ES-I3 (cell line): ENCODE measurements at regions not wholly inside any gene's neighbourhood (a gene's known extent, or its start where the extent isn't known, plus 50 kb on each side); places are given as distances from the start of the nearest gene placed in this dataset.

Experiments used
- H3K36me3 ChIP-seq: 2 replicates; pipeline ENCODE4 v1.6.1; 2013; ENCODE audit warnings: mild to moderate bottlenecking, low read length, control low read depth, moderate library complexity; ENCODE audit not compliant: insufficient read depth
- H3K4me1 ChIP-seq: 2 replicates; pipeline ENCODE4 v1.6.1; 2013; ENCODE audit warnings: mild to moderate bottlenecking, control low read depth, low read length; ENCODE audit not compliant: insufficient read depth
- H3K9ac ChIP-seq: 2 replicates; pipeline ENCODE4 v1.6.1; 2013; ENCODE audit warnings: low read depth, mild to moderate bottlenecking, low read length, moderate library complexity
- H3K9me3 ChIP-seq: 2 replicates; pipeline ENCODE4 v1.6.1; 2013; ENCODE audit warnings: mild to moderate bottlenecking, low read length, moderate library complexity; ENCODE audit not compliant: control insufficient read depth, insufficient read depth

DNA sequence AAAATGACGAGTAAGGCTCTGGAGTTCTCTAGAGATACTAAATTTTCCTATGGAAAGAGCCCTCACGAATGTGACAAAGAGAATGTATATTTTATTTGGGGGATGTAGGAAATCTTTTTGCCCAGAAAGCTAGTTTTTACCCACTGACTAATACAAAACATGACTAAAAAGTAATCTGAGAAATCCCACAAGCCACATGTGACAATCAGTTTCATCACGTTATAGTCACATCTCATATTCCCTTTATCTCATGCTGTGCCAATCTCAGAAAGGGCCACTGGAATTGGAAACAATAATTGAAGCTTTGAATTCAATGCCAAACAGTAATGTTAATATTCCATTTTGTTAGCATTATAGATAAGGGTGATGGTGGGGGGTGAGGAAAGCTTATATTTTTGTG is 509.0 kb upstream of the GOLIM4 start:
- no peaks in the 10 kb centered on the region for H3K4me1 ChIP-seq
- no peak overlapping the region for H3K9ac ChIP-seq
- no peaks in the 10 kb centered on the region for H3K9me3 ChIP-seq
- no peaks in the 10 kb centered on the region for H3K36me3 ChIP-seq

DNA sequence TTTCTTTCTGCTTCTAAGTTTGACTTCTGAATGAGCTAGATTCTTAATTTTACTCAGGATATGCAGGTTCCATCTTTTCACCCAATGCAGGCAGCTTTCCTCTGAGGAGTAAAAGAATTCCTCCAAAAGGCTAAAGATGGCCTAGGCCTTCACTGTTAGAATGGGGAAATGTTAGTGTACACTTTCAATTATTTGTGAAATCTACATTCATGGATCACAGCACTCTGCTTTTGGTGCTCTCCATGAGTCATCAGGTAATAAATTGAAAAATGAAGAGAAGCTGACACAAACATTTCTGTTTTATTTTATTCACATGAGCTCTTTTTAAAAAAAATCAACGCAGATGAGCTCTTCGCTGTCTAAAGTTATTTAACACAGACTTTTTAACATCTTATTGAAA is 502.5 kb upstream of the GOLIM4 start:
- Histone ChIP-seq H3K9me3 (no peaks in the 10 kb centered on the region), H3K4me1 (no peaks in the 10 kb centered on the region), H3K36me3 (no peaks in the 10 kb centered on the region), H3K9ac (no peak overlapping the region)

DNA sequence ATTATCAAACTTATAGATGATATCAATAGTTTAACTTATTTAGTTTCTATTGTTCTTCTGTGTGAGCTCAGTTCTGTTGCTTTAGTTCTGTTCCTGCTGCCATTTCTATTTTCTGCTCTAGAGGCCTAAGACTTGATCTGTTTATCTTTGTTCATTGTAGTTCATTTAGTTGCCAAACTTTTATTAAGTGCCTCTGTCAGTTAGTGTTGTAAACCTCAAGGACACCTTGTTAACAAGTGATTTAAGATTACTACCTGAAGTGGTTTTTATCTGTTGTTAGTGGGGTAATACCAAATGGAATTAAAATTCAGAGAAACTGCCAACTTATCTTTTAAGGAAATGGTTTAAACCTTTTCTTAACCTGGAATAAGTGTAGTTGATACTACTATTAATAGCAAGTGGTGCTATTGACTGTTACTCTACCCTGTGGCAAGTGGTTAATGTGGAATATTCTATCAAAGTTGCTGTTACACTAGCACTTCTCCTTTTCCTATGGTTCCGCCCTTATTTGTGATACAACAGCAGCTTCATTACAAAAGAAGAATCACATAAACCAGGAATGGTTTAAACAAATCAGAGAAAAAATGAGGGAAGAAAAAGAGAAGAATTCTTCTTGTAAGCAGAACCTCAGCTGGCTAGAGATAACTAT is 500.6 kb upstream of the GOLIM4 start:
- Histone ChIP-seq H3K4me1 (no peaks in the 10 kb centered on the region), H3K36me3 (no peaks in the 10 kb centered on the region), H3K9ac (no peak overlapping the region), H3K9me3 (no peaks in the 10 kb centered on the region)

DNA sequence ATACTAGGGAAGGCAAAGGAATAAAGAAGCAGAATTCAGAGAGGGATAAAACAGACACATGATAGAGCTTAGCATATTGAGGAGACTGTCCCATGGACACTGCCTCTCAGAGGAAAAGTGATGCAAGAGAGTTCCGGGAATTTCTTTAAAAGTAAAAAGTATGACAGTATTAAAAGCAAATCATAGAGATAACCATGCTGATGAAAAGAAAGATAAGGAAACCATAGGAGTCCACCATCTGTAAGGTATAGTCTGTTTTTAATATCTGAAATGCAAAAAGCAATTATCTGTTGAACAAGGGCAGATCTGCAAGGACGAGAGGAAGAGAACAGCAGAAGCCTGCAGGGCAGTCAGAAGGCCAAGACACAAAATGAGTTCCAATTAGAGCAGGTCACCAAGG is 495.9 kb upstream of the GOLIM4 start:
- no peaks in the 10 kb centered on the region for H3K9me3 ChIP-seq
- H3K36me3 ChIP-seq: no peaks in the 10 kb centered on the region
- H3K9ac ChIP-seq: no peak overlapping the region
- H3K4me1 ChIP-seq: no peaks in the 10 kb centered on the region

DNA sequence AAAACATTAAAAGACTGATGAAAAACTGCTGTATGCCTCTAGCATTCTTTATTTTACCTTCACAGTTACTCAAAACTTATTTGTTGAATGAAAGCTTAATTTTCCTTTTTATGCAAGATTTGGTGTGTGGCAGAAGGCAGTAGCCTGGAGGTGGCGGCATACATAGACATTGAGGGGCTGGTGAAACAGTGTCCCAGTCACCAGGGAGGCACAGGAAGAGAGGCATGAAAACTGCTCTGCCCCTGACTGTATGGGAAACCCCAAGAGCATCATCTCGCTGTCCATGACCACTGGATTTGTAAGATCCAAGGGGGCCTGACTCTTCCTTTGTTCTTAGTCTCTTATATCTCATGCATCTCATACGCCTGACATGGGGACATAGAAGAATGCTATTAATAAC is 493.7 kb upstream of the GOLIM4 start:
- Histone ChIP-seq H3K9me3 (no peaks in the 10 kb centered on the region), H3K9ac (no peak overlapping the region), H3K36me3 (no peaks in the 10 kb centered on the region), H3K4me1 (peaks cover 3% of the 10 kb centered on the region; the same call in 1 of the 2 replicates)

- no peaks in the 10 kb centered on the region for H3K9me3 ChIP-seq
- no peak overlapping the region for H3K9ac ChIP-seq
- H3K4me1 ChIP-seq: peaks cover 11% of the 10 kb centered on the region
- H3K36me3 ChIP-seq: no peaks in the 10 kb centered on the region
These were observed 489.8 kb upstream of the GOLIM4 start for GRCh38 chr3:168585544-168585943.

- Histone ChIP-seq H3K9ac (no peak overlapping the region), H3K36me3 (no peaks in the 10 kb centered on the region), H3K9me3 (no peaks in the 10 kb centered on the region), H3K4me1 (peaks cover 11% of the 10 kb centered on the region)
These were observed 488.3 kb upstream of the GOLIM4 start for GRCh38 chr3:168583977-168584376.

DNA sequence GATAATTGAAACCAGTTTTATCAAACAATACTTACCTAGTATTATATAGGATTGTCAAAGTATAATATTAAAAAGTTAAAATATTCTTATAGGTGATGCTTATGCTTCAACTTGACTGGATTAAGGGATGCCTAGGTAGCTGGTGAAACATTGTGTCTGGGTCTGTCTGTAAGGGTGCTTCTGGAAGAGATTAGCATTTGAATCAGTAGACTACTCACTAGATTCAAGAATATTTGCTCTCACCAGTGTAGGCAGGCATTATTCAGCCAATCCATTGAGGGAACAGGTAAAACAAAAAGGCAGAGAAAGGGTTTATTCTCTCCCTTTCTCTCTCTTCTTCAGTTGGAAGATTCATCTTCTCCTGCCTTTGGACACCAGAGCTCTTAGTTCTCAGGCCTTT is 486.8 kb upstream of the GOLIM4 start:
- no peak overlapping the region for H3K9ac ChIP-seq
- peaks cover 11% of the 10 kb centered on the region for H3K4me1 ChIP-seq
- H3K36me3 ChIP-seq: no peaks in the 10 kb centered on the region
- no peaks in the 10 kb centered on the region for H3K9me3 ChIP-seq

- H3K9ac ChIP-seq: no peak overlapping the region
- H3K36me3 ChIP-seq: no peaks in the 10 kb centered on the region
- H3K9me3 ChIP-seq: no peaks in the 10 kb centered on the region
- peaks cover 11% of the 10 kb centered on the region for H3K4me1 ChIP-seq
These were observed 486.1 kb upstream of the GOLIM4 start for GRCh38 chr3:168581771-168582225.

DNA sequence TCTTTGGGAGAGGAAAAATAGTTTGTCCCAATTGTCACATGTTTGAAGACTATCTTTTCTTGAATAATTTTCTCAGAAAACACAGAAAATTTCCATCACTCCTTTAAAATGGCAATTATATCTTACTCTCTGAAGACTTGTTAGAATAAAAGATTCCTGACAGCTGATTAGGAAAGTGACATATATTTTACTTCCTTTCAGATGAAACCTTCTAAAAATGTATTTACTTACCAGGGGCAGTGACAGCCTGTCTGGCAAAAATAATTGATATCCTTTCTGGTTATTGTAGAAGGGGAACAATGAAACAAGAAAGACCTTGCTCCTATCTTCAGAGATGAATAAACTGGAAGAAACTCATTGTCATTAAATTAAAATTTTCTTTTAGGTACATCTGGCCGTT is 483.3 kb upstream of the GOLIM4 start:
- H3K9ac ChIP-seq: no peak overlapping the region
- H3K36me3 ChIP-seq: no peaks in the 10 kb centered on the region
- H3K4me1 ChIP-seq: peaks cover 8% of the 10 kb centered on the region
- H3K9me3 ChIP-seq: no peaks in the 10 kb centered on the region

- H3K36me3 ChIP-seq: no peaks in the 10 kb centered on the region
- H3K9ac ChIP-seq: no peak overlapping the region
- H3K9me3 ChIP-seq: no peaks in the 10 kb centered on the region; the same call in 1 of the 2 replicates
- H3K4me1 ChIP-seq: no peaks in the 10 kb centered on the region
These were observed 480.0 kb upstream of the GOLIM4 start for GRCh38 chr3:168575750-168576149.

- no peaks in the 10 kb centered on the region; the same call in 1 of the 2 replicates for H3K9me3 ChIP-seq
- H3K36me3 ChIP-seq: no peaks in the 10 kb centered on the region
- H3K4me1 ChIP-seq: no peaks in the 10 kb centered on the region
- H3K9ac ChIP-seq: no peak overlapping the region
These were observed 478.9 kb upstream of the GOLIM4 start for GRCh38 chr3:168574455-168575158.

DNA sequence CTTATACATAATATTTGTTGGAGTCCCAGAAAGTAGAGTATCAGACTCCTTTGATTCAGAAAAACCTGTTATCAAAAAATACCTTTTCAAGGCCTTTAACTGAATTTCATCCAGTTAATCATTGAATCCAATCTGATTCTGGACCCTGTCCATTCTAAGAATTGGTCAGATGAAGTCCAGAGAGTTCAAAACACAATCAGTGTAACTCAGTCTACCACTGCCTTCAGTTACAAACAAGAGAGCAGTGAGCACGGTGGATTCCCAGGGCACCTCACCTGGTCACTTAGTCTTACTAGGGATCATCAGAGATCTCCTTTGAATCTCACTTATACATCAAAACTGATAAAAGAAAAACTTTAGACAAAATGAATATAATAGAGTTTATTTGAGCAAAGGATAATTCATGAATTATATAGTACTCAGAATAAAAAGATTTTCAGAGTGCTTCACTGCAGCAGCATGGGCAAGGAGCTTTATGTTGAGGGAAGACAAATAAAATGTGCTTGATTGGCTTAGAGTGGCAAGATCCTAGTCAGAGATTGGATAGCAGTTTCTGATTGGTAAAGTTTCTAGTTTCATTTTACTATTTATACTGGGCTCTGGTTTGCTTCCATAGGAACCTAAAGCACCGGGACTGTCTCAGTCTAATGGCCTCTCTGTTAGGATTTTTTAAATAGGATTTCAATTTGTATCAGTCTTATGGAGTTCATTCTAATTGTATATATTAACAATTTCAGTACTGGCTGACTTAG is 474.9 kb upstream of the GOLIM4 start:
- H3K36me3 ChIP-seq: no peaks in the 10 kb centered on the region
- H3K9me3 ChIP-seq: no peaks in the 10 kb centered on the region; the same call in 1 of the 2 replicates
- H3K9ac ChIP-seq: no peak overlapping the region
- no peaks in the 10 kb centered on the region for H3K4me1 ChIP-seq

DNA sequence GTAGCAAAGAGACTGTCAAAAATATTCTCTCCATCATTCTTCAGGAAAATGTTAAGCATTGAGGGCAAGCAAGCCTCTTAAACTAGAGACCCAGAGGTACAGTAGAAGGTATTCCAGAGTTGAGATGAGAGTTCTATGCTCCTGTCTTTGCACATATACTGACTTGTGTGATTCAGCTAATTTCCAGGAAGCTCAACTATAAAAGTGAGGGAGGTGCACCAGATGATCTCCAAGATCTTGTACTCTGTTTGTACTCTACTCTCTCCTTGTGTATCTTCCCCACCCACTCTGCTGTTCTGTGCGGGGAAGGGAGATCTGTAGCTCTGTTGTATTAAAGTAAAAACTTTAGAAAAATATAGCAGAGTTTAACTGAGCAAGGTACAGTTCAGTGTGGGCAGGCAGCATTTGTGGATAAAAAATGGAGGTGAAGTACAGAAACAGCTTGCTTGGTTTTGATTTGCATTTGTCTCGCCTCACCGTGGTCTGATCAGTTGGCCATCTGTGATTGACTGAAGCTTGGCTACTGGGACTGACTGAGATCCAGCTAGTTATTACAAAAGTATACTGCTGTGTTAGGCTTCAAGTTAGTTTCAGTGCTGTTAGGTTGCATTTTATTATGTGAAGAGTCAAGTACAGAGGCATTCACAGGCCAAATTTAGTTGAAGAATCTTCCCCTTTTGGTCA is 463.1 kb upstream of the GOLIM4 start:
- no peak overlapping the region for H3K9ac ChIP-seq
- H3K36me3 ChIP-seq: no peaks in the 10 kb centered on the region
- H3K9me3 ChIP-seq: no peaks in the 10 kb centered on the region
- H3K4me1 ChIP-seq: no peaks in the 10 kb centered on the region
